ENCODE measurements at regions not wholly inside any gene's neighbourhood (a gene's known extent, or its start where the extent isn't known, plus 50 kb on each side); places are given as distances from the start of the nearest gene placed in this dataset.

GRCh38 chr10:128729910-128730420, 603.7 kb upstream of the MKI67 start:
- H3K36me3 ChIP-seq (replicated peaks in 1 of 2; ENCODE audit: control insufficient read depth in 1 of 2, insufficient read depth in 2 of 2, low read length in 1 of 2): no peaks in the 10 kb centered on the region
- no peaks in the 10 kb centered on the region for H3K79me2 ChIP-seq (ENCODE audit: insufficient read depth)
- no peaks in the 10 kb centered on the region for H3K27me3 ChIP-seq (ENCODE audit: insufficient read depth)
- ChIA-PET CTCF (interaction anchor here (1.3 kb wide), 1 partner anchor 12 kb away, joined by 3 read pairs; no protein-coding TSS in a partner anchor), POLR2A (no interaction called here)
- H3K9ac ChIP-seq: no peak overlapping the region
- no peaks in the 10 kb centered on the region for H3K9me3 ChIP-seq
- no peak overlapping the region for H3K4me3 ChIP-seq (ENCODE audit: low read depth in 2 of 2, low read length in 1 of 2)
- H3K4me1 ChIP-seq (ENCODE audit: control insufficient read depth in 1 of 2, insufficient read depth in 2 of 2, low read depth in 1 of 2, low read length in 1 of 2): no peaks in the 10 kb centered on the region
- H4K20me1 ChIP-seq (ENCODE audit: insufficient read depth): no peaks in the 10 kb centered on the region
- 20% methylated on average over 1 of the region's 4 CpGs for WGBS (ENCODE audit: low lambda C conversion rate)
- no peak for TF ChIP-seq USF1 (IDR thresholded peaks at IDR 0.05; ENCODE audit: borderline replicate concordance, low read depth)
- TF ChIP-seq EZH2phosphoT487 (IDR thresholded peaks at IDR 0.05; ENCODE audit: borderline replicate concordance, low read depth): no peak
- TF ChIP-seq TCF12 (IDR thresholded peaks at IDR 0.05): no peak
- no peak for TF ChIP-seq SIN3A (IDR thresholded peaks at IDR 0.05; ENCODE audit: borderline replicate concordance, low read depth, low read length)
- TF ChIP-seq FOSL2 (IDR thresholded peaks at IDR 0.05; ENCODE audit: borderline replicate concordance, low read depth): no peak
- TF ChIP-seq FOXJ3 (CRISPR knock-in tag; IDR thresholded peaks at IDR 0.05): no peak
- no peak for TF ChIP-seq REST (IDR thresholded peaks at IDR 0.05; ENCODE audit: low read depth, low read length)
- TF ChIP-seq CTCF (IDR thresholded peaks at IDR 0.05): no peak
- no peak for TF ChIP-seq YY1 (IDR thresholded peaks at IDR 0.05; ENCODE audit: low read depth)
- TF ChIP-seq MXI1 (IDR thresholded peaks at IDR 0.05; ENCODE audit: low read depth, low read length): no peak
- no peak for TF ChIP-seq USF2 (IDR thresholded peaks at IDR 0.05; ENCODE audit: borderline replicate concordance, low read depth, low read length)
- TF ChIP-seq ZBTB33 (IDR thresholded peaks at IDR 0.05; ENCODE audit: borderline replicate concordance, low read depth): no peak
- no peak for TF ChIP-seq MEF2A (IDR thresholded peaks at IDR 0.05; ENCODE audit: borderline replicate concordance, low read depth)
- TF ChIP-seq TEAD4 (IDR thresholded peaks at IDR 0.05; ENCODE audit: borderline replicate concordance, insufficient read depth): no peak
- no peak for TF ChIP-seq RAD21 (IDR thresholded peaks at IDR 0.05; ENCODE audit: low read length)
- H2AFZ ChIP-seq (ENCODE audit: low read depth): no peak overlapping the region
- H3F3A ChIP-seq (replicated peaks; ENCODE audit: insufficient read depth): no peaks in the 10 kb centered on the region
- H3K27ac ChIP-seq (ENCODE audit: low read depth in 2 of 2, low read length in 1 of 2): no peak overlapping the region
- no peaks in the 10 kb centered on the region for H3K9me2 ChIP-seq
- no peak overlapping the region for H3K4me2 ChIP-seq
- no peak for DNase-seq
